Thyroid gland (tissue), 4 donors: ENCODE measurements at regions not wholly inside any gene's neighbourhood (a gene's known extent, or its start where the extent isn't known, plus 50 kb on each side); places are given as distances from the start of the nearest gene placed in this dataset.
"Not testable (repeated sequence)": the region's sequence is repeated elsewhere in the genome, so short reads cannot be mapped to it uniquely, and the experiment has no call there.

ENCODE experiments used
- DNase-seq, 2 donors: peaks; one replicate each; pipeline ENCODE4 v3.0.0-alpha.2; 2019
- H3K27ac ChIP-seq, 3 donors: fragments of 200-600 bp; sonication (generic); 1 replicate in 2 of 3; 2 replicates in 1 of 3; pipeline ENCODE4 v1.5.1; 2016 to 2019; ENCODE audit warnings: mild to moderate bottlenecking in 1 of 3, moderate library complexity in 1 of 3
- H3K27me3 ChIP-seq: fragments of 200-600 bp; sonication (generic); one replicate; pipeline ENCODE4 v1.5.1; 2019
- H3K36me3 ChIP-seq, 2 donors: fragments of 200-600 bp; sonication (generic); one replicate each; pipeline ENCODE4 v1.5.1; 2016 to 2019
- H3K4me1 ChIP-seq, 2 donors: fragments of 200-600 bp; sonication (generic); one replicate each; pipeline ENCODE4 v1.5.1; 2017 to 2019
- H3K4me3 ChIP-seq, 3 donors: fragments of 200-600 bp; sonication (generic); replicated peaks in 1 of 3; 1 replicate in 2 of 3; 2 replicates in 1 of 3; pipeline ENCODE4 v1.5.1; 2016; ENCODE audit warnings: mild to moderate bottlenecking in 1 of 3
- H3K9me3 ChIP-seq: fragments of 200-600 bp; sonication (generic); one replicate; pipeline ENCODE4 v1.5.1; 2017
- POLR2A ChIP-seq, 2 donors: fragments of 450-650 bp; IDR thresholded peaks; one replicate each; pipeline ENCODE4 v1.6.1; 2017; ENCODE audit warnings: antibody characterized with exemption in 2 of 2, mild to moderate bottlenecking in 2 of 2, moderate library complexity in 1 of 2
- WGBS, 2 donors: methylation state at CpG; one replicate each; pipeline ENCODE4 v1.1.5; 2017; 5-methylcytosine and 5-hydroxymethylcytosine counted together
- intact Hi-C: fragments of 100-400 bp; cut with DNase I; formaldehyde crosslinking; loops from one replicate; pipeline ENCODE4 v1.15.1; 2023
- TF ChIP-seq, protein P1 (sequence below), 6 experiments: fragments of 200-600 bp in 3 of 6; fragments of 450-650 bp in 3 of 6; sonication (generic) in 3 of 6; IDR thresholded peaks; one replicate each; pipeline ENCODE4 v1.5.1; 2016 to 2019; ENCODE audit warnings: antibody characterized with exemption in 6 of 6, mild to moderate bottlenecking in 2 of 6, inconsistent platforms in 1 of 6, moderate library complexity in 1 of 6

DNA sequence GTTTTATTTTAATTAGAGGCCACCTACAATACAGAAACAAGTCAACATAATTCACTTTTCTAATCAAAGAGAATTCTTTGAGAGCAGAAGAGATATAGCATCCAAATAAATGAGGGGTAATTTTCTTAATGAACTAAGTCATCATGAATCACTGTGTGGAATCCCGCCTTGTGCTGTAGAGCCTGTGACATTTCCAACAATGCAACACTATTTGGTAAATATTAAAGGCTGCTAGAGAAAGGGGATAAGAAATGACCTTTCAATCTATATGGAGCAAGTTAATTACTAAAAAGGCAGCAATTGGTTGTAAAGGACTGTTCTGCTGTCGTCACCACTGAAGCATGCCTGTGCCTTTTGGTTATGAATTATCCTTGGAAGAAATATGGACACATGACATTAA is 345.7 kb upstream of the MAF start:
- no peak for DNase-seq
- Histone ChIP-seq H3K27ac (no peak overlapping the region), H3K36me3 (no peaks in the 10 kb centered on the region), H3K27me3 (no peaks in the 10 kb centered on the region), H3K9me3 (no peaks in the 10 kb centered on the region), H3K4me3 (no peak overlapping the region), H3K4me1 (peaks cover 8 to 9% of the 10 kb centered on the region in 2 donors)
- WGBS, 2 donors = 94 to 96% methylated on average over 2 of the region's 2 CpGs
- no peak for TF ChIP-seq POLR2A (IDR thresholded peaks at IDR 0.05)
- TF ChIP-seq, protein P1, sequence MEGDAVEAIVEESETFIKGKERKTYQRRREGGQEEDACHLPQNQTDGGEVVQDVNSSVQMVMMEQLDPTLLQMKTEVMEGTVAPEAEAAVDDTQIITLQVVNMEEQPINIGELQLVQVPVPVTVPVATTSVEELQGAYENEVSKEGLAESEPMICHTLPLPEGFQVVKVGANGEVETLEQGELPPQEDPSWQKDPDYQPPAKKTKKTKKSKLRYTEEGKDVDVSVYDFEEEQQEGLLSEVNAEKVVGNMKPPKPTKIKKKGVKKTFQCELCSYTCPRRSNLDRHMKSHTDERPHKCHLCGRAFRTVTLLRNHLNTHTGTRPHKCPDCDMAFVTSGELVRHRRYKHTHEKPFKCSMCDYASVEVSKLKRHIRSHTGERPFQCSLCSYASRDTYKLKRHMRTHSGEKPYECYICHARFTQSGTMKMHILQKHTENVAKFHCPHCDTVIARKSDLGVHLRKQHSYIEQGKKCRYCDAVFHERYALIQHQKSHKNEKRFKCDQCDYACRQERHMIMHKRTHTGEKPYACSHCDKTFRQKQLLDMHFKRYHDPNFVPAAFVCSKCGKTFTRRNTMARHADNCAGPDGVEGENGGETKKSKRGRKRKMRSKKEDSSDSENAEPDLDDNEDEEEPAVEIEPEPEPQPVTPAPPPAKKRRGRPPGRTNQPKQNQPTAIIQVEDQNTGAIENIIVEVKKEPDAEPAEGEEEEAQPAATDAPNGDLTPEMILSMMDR (IDR thresholded peaks at IDR 0.05) = no peak
- intact Hi-C loops = no loop called here

DNA sequence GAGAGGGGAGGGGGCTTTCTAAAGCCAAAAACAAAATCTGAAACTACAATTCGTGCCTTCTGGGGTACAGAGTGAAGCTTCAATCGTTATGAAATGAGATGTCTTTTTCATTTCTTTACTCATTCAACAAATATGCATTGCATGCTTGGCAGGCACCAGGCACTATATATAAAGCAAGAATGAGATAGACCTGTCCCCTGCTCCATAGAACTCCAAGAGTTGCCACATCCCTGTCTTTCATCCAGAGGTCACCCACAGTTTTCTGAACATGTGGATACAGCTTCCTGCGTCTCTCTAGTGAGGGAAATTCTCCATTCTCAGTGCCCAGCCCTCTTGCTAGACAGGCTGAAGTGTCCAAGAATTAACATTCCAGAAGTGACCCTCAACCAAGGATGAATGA is 343.2 kb upstream of the MAF start:
- no peaks in the 10 kb centered on the region for H3K4me1 ChIP-seq
- TF ChIP-seq, protein P1 (IDR thresholded peaks at IDR 0.05) = no peak
- TF ChIP-seq POLR2A (IDR thresholded peaks at IDR 0.05) = no peak

DNA sequence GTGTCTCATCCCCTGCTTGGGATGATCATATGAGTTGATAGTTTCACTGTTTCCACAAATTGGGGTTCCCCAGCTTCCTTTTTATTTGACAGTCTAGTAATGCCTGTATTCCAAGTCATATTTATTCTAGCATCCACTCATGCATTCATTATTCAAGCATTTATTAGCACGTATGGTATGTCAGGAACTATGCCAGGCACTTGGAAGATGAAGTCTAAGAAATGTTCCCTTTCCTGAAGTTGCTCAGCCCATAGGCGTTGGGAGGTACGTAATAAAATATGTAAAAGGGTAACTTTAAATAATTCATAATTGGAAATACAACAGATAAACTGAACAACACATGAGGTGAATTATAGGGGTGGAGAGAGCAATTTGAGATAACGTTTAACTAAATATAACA is 338.0 kb upstream of the MAF start:
- DNase-seq = no peak
- WGBS, 2 donors = 83 to 87% methylated on average over 4 of the region's 4 CpGs
- no peaks in the 10 kb centered on the region for H3K36me3 ChIP-seq
- intact Hi-C loops = no loop called here
- H3K4me3 ChIP-seq = no peak overlapping the region
- H3K27ac ChIP-seq = no peak overlapping the region
- H3K4me1 ChIP-seq = no peaks in the 10 kb centered on the region
- TF ChIP-seq, protein P1 (IDR thresholded peaks at IDR 0.05) = no peak
- no peak for TF ChIP-seq POLR2A (IDR thresholded peaks at IDR 0.05)
- H3K27me3 ChIP-seq = no peaks in the 10 kb centered on the region
- H3K9me3 ChIP-seq = no peaks in the 10 kb centered on the region

More for the DNA sequence above, 343.2 kb upstream of the MAF start:
- H3K9me3 ChIP-seq = no peaks in the 10 kb centered on the region
- H3K4me3 ChIP-seq = no peak overlapping the region
- intact Hi-C loops = no loop called here
- no peaks in the 10 kb centered on the region for H3K27me3 ChIP-seq
- H3K36me3 ChIP-seq = no peaks in the 10 kb centered on the region
- no peak overlapping the region for H3K27ac ChIP-seq
- 74 to 80% methylated on average over 3 of the region's 3 CpGs for WGBS, 2 donors
- no peak for DNase-seq

DNA sequence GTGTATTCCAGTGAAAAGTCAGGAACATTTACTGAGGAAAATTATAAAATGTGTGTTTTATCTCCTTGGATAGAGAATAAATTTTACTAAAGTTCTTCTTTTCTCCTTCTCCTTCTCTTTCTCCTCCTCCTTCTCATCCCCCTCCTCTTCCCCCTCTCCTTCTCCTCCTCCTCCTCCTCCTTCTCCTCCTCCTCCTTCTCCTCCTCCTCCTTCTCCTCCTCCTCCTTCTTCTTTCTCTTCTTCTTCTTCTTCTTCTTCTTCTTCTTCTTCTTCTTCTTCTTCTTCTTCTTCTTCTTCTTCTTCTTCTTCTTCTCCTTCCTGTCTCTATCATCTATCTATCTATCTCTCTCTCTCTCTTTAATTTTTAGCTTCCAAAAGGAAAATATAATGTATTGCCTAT is 337.1 kb upstream of the MAF start:
- H3K4me3 ChIP-seq, H3K27ac ChIP-seq, H3K4me1 ChIP-seq, H3K9me3 ChIP-seq, intact Hi-C loops, DNase-seq, H3K36me3 ChIP-seq, H3K27me3 ChIP-seq: not testable (repeated sequence)

DNA sequence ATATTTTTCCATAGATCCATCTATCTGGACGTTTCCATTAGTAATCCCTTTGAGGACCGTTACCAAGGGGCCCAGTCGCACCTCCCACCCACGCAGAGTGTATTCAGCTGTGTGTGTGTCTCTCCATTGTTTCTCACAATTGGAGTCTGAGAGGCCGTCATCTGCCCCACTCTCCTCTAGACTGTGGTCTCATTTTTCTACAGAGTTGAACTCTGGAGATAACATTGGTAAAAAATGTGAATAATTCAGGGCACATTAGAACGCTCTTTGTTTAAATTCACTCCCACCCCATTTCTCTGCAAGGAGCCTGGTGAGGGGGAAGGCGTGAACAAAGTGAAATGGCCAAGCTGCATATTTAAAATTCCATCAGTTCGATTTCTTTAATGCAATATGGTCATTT is 333.1 kb upstream of the MAF start:
- Histone ChIP-seq H3K9me3 (no peaks in the 10 kb centered on the region), H3K27ac (no peak overlapping the region), H3K27me3 (no peaks in the 10 kb centered on the region), H3K36me3 (no peaks in the 10 kb centered on the region), H3K4me1 (no peaks in the 10 kb centered on the region), H3K4me3 (no peak overlapping the region)
- TF ChIP-seq, protein P1 (IDR thresholded peaks at IDR 0.05) = no peak
- TF ChIP-seq POLR2A (IDR thresholded peaks at IDR 0.05) = no peak
- intact Hi-C loops = no loop called here
- 82 to 83% methylated on average over 8 of the region's 8 CpGs for WGBS, 2 donors
- no peak for DNase-seq

DNA sequence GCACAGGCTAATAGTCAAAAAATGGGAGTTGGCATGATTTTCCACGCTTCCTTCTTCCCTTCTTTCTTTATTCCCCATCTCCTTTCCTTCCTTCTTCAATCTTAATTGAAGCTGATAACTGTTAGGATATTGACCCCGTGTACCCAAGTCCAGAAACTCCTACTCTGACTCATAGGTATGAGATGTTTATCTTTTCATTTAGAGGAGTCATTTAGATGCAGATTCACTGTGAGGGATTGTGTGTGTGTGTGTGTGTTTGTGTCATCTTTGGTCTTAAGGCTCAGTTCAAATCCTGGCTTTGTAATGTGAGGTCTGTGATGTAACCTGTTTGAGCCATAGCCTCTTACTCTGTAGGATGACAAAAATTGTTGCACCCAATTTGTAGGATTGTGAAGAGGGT is 332.0 kb upstream of the MAF start:
- no peaks in the 10 kb centered on the region for H3K36me3 ChIP-seq
- H3K27me3 ChIP-seq = no peaks in the 10 kb centered on the region
- WGBS, 2 donors = 86 to 92% methylated on average over 2 of the region's 2 CpGs
- no peak overlapping the region for H3K4me3 ChIP-seq
- no peak for TF ChIP-seq POLR2A (IDR thresholded peaks at IDR 0.05)
- TF ChIP-seq, protein P1 (IDR thresholded peaks at IDR 0.05) = no peak
- H3K9me3 ChIP-seq = no peaks in the 10 kb centered on the region
- H3K27ac ChIP-seq = no peak overlapping the region
- intact Hi-C loops = no loop called here
- no peaks in the 10 kb centered on the region for H3K4me1 ChIP-seq
- DNase-seq = no peak
